Adrenal gland (tissue), 5 donors: ENCODE measurements at regions not wholly inside any gene's neighbourhood (a gene's known extent, or its start where the extent isn't known, plus 50 kb on each side); places are given as distances from the start of the nearest gene placed in this dataset.
"Not testable (repeated sequence)": the region's sequence is repeated elsewhere in the genome, so short reads cannot be mapped to it uniquely, and the experiment has no call there.

ENCODE experiments used
- CTCF ChIP-seq, 6 experiments: fragments of 450-650 bp in 4 of 6; fragments of 200-600 bp in 2 of 6; sonication (generic) in 1 of 6; IDR thresholded peaks; 1 replicate in 5 of 6; 2 replicates in 1 of 6; pipeline versions ENCODE4 v1.5.1 to v1.8.0; 2016 to 2021; ENCODE audit warnings: antibody characterized with exemption in 6 of 6, mild to moderate bottlenecking in 2 of 6, moderate library complexity in 1 of 6
- POLR2A ChIP-seq, 2 donors: fragments of 450-650 bp; IDR thresholded peaks; one replicate each; pipeline ENCODE4 v1.6.1; 2017; ENCODE audit warnings: antibody characterized with exemption in 2 of 2, mild to moderate bottlenecking in 2 of 2, moderate library complexity in 1 of 2
- donor health status: DM: no; HTN: no; CAD: no.

DNA sequence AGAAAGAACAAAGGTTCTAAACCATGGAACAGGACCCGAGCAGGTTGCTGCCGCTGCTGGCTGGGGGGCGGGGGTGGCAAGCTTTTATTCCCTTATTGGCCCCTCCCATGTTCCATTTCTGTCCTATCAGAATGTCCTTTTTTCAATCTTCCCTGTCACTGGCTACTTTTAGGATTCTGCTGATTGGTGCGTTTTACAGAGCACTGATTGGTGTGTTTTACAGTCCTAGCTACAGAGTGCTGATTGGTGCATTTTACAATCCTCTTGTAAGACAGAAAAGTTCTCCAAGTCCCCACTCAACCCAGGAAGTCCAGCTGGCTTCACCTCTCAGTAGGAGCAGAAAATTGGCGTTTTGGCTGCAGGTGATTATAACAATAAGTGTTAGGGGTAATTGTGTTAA, 180.9 kb downstream of the KLF13 start:
- TF ChIP-seq CTCF, POLR2A (IDR thresholded peaks at IDR 0.05): not testable (repeated sequence)
